ENCODE measurements at regions not wholly inside any gene's neighbourhood (a gene's known extent, or its start where the extent isn't known, plus 50 kb on each side); places are given as distances from the start of the nearest gene placed in this dataset.

DNA sequence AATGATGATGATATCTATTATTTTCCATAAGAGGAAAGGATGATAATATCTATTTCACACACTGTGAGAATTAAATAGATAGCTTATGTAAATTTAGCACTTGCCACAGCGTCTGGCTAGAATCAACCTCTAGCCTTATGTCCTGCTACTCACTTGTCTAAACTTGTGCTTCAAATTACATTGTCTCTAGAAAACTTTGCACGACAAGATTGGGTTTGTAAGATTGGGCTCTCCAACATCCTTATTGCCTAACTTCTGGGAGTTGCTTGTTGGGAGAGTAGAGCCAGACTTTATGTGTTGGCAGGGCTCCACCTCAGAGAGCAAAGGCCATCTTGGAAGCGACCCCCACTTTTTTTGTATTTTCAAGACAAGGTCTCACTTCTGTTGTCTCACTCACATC, 50.0 kb upstream of the POGK start:
- TF ChIP-seq, protein P1, sequence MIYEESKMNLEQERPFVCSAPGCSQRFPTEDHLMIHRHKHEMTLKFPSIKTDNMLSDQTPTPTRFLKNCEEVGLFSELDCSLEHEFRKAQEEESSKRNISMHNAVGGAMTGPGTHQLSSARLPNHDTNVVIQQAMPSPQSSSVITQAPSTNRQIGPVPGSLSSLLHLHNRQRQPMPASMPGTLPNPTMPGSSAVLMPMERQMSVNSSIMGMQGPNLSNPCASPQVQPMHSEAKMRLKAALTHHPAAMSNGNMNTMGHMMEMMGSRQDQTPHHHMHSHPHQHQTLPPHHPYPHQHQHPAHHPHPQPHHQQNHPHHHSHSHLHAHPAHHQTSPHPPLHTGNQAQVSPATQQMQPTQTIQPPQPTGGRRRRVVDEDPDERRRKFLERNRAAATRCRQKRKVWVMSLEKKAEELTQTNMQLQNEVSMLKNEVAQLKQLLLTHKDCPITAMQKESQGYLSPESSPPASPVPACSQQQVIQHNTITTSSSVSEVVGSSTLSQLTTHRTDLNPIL (CRISPR knock-in tag; IDR thresholded peaks at IDR 0.05; ENCODE audit: low read depth), result no peak
- TF ChIP-seq BACH2 (CRISPR knock-in tag; IDR thresholded peaks at IDR 0.05; ENCODE audit: borderline replicate concordance) (no peak), CSDC2 (CRISPR knock-in tag; IDR thresholded peaks at IDR 0.05) (no peak), SNAI2 (CRISPR knock-in tag; IDR thresholded peaks at IDR 0.05) (no peak), PPARA (CRISPR knock-in tag; IDR thresholded peaks at IDR 0.05; ENCODE audit: borderline replicate concordance) (no peak), ZC3H10 (CRISPR knock-in tag; IDR thresholded peaks at IDR 0.05) (no peak), TOX (CRISPR knock-in tag; IDR thresholded peaks at IDR 0.05; ENCODE audit: borderline replicate concordance) (no peak), ZNF70 (CRISPR knock-in tag; IDR thresholded peaks at IDR 0.05) (no peak), ZFP3 (CRISPR knock-in tag; IDR thresholded peaks at IDR 0.05) (no peak), RARB (CRISPR knock-in tag; IDR thresholded peaks at IDR 0.05) (no peak), ZNF565 (CRISPR knock-in tag; conservative IDR thresholded peaks at IDR 0.05; ENCODE audit: low read depth) (no peak)
- TF ChIP-seq, protein P2, sequence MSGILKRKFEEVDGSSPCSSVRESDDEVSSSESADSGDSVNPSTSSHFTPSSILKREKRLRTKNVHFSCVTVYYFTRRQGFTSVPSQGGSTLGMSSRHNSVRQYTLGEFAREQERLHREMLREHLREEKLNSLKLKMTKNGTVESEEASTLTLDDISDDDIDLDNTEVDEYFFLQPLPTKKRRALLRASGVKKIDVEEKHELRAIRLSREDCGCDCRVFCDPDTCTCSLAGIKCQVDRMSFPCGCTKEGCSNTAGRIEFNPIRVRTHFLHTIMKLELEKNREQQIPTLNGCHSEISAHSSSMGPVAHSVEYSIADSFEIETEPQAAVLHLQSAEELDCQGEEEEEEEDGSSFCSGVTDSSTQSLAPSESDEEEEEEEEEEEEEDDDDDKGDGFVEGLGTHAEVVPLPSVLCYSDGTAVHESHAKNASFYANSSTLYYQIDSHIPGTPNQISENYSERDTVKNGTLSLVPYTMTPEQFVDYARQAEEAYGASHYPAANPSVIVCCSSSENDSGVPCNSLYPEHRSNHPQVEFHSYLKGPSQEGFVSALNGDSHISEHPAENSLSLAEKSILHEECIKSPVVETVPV (CRISPR knock-in tag; IDR thresholded peaks at IDR 0.05), result no peak
- TF ChIP-seq, protein P3, sequence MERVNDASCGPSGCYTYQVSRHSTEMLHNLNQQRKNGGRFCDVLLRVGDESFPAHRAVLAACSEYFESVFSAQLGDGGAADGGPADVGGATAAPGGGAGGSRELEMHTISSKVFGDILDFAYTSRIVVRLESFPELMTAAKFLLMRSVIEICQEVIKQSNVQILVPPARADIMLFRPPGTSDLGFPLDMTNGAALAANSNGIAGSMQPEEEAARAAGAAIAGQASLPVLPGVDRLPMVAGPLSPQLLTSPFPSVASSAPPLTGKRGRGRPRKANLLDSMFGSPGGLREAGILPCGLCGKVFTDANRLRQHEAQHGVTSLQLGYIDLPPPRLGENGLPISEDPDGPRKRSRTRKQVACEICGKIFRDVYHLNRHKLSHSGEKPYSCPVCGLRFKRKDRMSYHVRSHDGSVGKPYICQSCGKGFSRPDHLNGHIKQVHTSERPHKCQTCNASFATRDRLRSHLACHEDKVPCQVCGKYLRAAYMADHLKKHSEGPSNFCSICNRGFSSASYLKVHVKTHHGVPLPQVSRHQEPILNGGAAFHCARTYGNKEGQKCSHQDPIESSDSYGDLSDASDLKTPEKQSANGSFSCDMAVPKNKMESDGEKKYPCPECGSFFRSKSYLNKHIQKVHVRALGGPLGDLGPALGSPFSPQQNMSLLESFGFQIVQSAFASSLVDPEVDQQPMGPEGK (CRISPR knock-in tag; IDR thresholded peaks at IDR 0.05; ENCODE audit: borderline replicate concordance), result no peak
- TF ChIP-seq, protein P4, sequence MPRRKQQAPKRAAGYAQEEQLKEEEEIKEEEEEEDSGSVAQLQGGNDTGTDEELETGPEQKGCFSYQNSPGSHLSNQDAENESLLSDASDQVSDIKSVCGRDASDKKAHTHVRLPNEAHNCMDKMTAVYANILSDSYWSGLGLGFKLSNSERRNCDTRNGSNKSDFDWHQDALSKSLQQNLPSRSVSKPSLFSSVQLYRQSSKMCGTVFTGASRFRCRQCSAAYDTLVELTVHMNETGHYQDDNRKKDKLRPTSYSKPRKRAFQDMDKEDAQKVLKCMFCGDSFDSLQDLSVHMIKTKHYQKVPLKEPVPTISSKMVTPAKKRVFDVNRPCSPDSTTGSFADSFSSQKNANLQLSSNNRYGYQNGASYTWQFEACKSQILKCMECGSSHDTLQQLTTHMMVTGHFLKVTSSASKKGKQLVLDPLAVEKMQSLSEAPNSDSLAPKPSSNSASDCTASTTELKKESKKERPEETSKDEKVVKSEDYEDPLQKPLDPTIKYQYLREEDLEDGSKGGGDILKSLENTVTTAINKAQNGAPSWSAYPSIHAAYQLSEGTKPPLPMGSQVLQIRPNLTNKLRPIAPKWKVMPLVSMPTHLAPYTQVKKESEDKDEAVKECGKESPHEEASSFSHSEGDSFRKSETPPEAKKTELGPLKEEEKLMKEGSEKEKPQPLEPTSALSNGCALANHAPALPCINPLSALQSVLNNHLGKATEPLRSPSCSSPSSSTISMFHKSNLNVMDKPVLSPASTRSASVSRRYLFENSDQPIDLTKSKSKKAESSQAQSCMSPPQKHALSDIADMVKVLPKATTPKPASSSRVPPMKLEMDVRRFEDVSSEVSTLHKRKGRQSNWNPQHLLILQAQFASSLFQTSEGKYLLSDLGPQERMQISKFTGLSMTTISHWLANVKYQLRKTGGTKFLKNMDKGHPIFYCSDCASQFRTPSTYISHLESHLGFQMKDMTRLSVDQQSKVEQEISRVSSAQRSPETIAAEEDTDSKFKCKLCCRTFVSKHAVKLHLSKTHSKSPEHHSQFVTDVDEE (CRISPR knock-in tag; IDR thresholded peaks at IDR 0.05), result no peak
- no peak for ATAC-seq

All from SK-N-SH treated with all-trans-retinoic acid at 6 μM for 48 hours (cell line).